Fibroblast of peridontal ligament (primary cell): ENCODE measurements at regions not wholly inside any gene's neighbourhood (a gene's known extent, or its start where the extent isn't known, plus 50 kb on each side); places are given as distances from the start of the nearest gene placed in this dataset.
A peak's percentile ranks its signal among the peaks of the same experiment; 100 is the strongest.

Experiments used
- DNase-seq: peaks from one replicate; pipeline ENCODE4 v3.0.0-alpha.2; 2010; ENCODE audit errors: extremely low read depth

- no peak for DNase-seq
Measured at GRCh38 chr20:39835130-39835842, 853.8 kb downstream of the MAFB start.

- no peak for DNase-seq
Measured at GRCh38 chr20:39830903-39831302, 858.1 kb downstream of the MAFB start.

GRCh38 chr20:39829661-39830060 lies 859.4 kb downstream of the MAFB start:
- no peak for DNase-seq

GRCh38 chr20:39829256-39829655 lies 859.8 kb downstream of the MAFB start:
- peak; percentile 60 for DNase-seq

GRCh38 chr20:39825950-39826349 lies 863.1 kb downstream of the MAFB start:
- DNase-seq: no peak

GRCh38 chr20:39825524-39825923 lies 863.4 kb downstream of the DHX35 start:
- no peak for DNase-seq

- peak; percentile 69 for DNase-seq
Measured at GRCh38 chr20:39823224-39823623, 861.1 kb downstream of the DHX35 start.

GRCh38 chr20:39822667-39823066 lies 860.5 kb downstream of the DHX35 start:
- peak; percentile 52 for DNase-seq

- DNase-seq: no peak
Measured at GRCh38 chr20:39813190-39813829, 851.2 kb downstream of the DHX35 start.

- DNase-seq: no peak
Measured at GRCh38 chr20:39812116-39812515, 850.0 kb downstream of the DHX35 start.

- DNase-seq: no peak
Measured at GRCh38 chr20:39810309-39810708, 848.2 kb downstream of the DHX35 start.

GRCh38 chr20:39808613-39809012 lies 846.5 kb downstream of the DHX35 start:
- no peak for DNase-seq

- peak; percentile 71 for DNase-seq
Measured at GRCh38 chr20:39800548-39800947, 838.4 kb downstream of the DHX35 start.

- DNase-seq: peak; percentile 23
Measured at GRCh38 chr20:39800111-39800510, 838.0 kb downstream of the DHX35 start.

GRCh38 chr20:39799366-39799965 lies 837.3 kb downstream of the DHX35 start:
- DNase-seq: peak; percentile 13

- peak; percentile 9 for DNase-seq
Measured at GRCh38 chr20:39795401-39796272, 833.5 kb downstream of the DHX35 start.

GRCh38 chr20:39792334-39792733 lies 830.2 kb downstream of the DHX35 start:
- DNase-seq: no peak

- DNase-seq: no peak
Measured at GRCh38 chr20:39789411-39789810, 827.3 kb downstream of the DHX35 start.

GRCh38 chr20:39785252-39785917 lies 823.2 kb downstream of the DHX35 start:
- DNase-seq: no peak

GRCh38 chr20:39784693-39785092 lies 822.5 kb downstream of the DHX35 start:
- DNase-seq: no peak

GRCh38 chr20:39778847-39779604 lies 816.9 kb downstream of the DHX35 start:
- peak; percentile 19 for DNase-seq
